ENCODE measurements at regions not wholly inside any gene's neighbourhood (a gene's known extent, or its start where the extent isn't known, plus 50 kb on each side); places are given as distances from the start of the nearest gene placed in this dataset.
A peak's percentile ranks its signal among the peaks of the same experiment; 100 is the strongest.
"Not testable (repeated sequence)": the region's sequence is repeated elsewhere in the genome, so short reads cannot be mapped to it uniquely, and the experiment has no call there.

DNA sequence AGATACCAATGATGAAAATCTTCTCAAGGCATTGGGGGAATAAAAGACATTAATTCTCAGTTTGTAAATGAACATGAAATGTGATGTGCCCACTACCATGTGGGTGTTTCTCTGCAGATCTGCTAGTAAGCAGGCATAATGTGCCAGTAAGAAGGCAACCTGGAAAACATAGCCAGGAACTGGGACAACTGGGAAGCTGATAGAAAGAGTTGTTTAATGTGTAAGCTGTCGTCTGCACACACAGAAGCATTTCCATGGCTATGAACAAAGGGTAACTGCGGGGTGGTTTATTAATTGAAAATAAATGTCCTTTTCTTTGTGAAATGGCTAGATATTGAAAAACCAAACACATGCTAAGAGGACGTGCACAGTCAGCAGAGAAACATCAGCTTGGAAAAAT, 52.0 kb downstream of the ZC3H11B start:
- DNase-seq, result no peak

DNA sequence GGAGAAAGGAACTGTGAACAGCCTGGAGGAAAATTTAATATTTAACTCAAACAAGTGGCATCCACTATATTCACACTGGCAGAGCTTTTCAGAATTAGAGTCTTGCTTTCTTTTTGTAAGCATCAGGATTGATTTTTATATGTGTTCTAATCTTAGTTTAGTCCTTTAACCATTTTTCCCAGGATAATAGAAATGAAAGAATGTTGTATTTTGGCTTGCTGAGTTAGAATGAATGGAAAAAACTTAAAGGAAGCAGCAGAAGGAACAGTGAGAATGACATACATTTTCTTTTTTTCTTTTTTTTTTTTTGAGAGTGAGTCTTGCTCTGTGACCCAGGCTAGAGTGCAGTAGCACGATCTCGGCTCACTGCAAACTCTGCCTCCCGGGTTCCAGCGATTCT, 53.0 kb downstream of the ZC3H11B start:
- no peak for DNase-seq

- DNase-seq, result peak in 12 of 56 donors; percentile 2 to 42 (median 12)
Observed at GRCh38 chr1:219555806-219556205, 57.1 kb downstream of the ZC3H11B start.

- DNase-seq, result peak in 1 of 56 donors; percentile 3
Observed at GRCh38 chr1:219555031-219555692, 57.7 kb downstream of the ZC3H11B start.

GRCh38 chr1:219553934-219554502, 58.9 kb downstream of the ZC3H11B start:
- no peak for DNase-seq

DNA sequence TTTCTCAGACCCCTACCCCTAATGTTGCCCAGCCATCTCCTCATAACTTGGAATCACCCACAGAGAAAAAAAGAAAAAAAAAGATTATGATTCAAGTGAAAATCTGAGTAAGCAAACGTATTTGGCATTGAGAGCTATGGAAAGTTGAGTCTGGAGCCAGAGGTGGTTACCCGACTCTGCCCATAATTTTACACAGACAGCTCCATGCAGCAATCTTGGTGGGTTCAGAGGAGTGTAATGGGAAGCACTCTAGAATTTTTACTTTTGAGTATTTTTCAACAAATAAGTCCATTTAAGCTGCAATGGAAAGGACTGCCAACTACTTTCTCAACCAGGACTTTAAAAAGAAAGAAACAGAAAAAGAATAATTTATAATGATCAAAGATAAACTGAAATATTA, 62.7 kb downstream of the ZC3H11B start:
- DNase-seq, result no peak

- DNase-seq, result no peak
Observed at GRCh38 chr1:219549215-219549614, 63.7 kb downstream of the ZC3H11B start.

GRCh38 chr1:219548386-219548785, 64.5 kb downstream of the ZC3H11B start:
- DNase-seq, result no peak

DNA sequence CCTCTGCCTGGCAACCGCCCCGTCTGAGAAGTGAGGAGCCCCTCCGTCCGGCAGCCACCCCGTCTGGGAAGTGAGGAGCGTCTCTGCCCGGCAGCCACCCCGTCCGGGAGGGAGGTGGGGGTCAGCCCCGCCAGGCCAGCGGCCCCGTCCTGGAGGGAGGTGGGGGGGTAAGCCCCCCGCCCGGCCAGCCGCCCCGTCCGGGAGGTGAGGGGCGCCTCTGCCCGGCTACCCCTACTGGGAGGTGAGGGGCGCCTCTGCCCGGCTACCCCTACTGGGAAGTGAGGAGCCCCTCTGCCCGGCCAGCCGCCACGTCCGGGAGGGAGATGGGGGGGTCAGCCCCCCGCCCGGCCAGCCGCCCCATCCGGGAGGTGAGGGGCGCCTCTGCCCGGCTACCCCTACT, 67.1 kb downstream of the ZC3H11B start:
- DNase-seq, result not testable (repeated sequence)

DNA sequence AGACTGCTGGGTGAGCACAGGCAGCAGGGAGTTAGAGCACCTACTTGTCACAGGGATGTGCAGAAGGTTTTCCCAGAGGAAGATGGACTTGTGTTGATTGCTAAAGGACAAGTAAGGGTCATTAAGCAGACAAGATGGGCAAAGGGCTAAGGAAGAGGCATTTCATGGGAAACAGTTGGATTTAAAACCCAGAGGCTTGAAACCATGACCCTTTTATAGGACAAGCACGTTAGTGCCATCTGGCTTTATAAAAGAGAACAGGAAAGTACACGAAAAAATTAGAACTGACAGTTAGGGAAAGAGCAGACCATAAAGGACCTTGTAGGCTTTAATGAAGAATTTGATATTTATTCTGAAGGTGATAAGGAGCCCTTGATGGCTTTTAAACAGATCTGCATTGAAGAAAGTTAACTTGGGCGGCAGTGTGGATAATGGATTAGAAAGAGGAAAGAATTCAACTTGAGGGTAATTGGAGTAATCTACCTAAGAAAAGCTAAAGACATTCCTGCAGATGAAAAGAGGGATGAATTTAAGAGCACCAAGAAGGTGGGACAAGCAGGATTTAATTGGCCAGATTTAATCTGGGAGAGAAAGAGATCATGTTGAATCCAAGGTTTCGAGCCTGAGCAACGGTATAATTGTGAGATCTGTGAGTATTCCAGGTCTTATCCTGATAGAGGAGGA, 68.6 kb downstream of the ZC3H11B start:
- no peak for DNase-seq

DNA sequence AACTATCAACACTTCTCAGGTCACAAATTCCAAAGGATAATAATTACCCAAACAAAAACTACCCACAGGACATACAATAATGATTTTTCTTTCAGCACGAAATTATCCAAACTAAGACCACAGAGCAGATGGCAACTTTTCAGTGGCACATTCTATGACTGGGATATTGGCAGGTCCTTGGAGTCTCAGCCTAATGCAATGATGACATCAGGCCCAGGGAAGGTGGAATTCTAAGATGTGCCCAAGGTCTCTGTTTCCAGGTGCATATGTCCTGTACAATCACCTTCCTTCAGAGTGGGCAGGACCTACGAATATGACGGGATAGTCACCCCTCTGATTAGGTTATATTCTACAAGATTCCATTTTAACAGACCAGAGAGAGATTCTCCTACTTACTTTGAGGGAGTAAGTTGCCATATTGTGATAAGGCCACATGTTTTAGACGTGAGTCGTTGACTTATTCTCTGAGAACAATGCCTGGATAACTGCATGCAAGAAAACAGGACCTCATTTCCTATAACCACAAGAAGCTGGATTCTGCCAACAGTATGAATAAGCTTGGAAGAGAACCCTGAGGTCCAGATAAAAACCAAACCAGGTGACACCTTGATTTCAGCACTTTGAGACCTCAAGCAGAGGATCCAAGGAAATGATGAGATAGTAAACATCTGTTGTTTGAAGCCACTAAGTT, 69.9 kb downstream of the ZC3H11B start:
- no peak for DNase-seq

DNA sequence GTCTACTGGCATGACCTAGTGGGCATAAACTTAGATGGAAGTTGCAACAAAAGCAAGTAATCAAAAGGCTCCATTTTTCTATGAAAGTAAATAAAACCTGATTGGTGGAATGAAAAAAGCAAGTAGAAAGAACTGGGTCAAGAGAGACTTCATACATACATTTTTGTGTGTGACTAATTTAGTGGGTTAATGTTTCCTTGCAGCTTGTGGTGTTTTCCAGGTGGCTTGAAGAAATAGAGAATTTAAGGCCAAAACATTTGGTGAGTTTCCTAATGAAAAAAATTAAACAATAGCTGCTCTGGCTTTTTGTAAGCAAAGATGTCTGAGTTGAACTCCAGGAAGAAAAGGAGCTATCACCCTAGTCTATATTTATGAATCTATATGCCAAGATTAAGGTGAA, 71.0 kb downstream of the ZC3H11B start:
- no peak for DNase-seq

DNA sequence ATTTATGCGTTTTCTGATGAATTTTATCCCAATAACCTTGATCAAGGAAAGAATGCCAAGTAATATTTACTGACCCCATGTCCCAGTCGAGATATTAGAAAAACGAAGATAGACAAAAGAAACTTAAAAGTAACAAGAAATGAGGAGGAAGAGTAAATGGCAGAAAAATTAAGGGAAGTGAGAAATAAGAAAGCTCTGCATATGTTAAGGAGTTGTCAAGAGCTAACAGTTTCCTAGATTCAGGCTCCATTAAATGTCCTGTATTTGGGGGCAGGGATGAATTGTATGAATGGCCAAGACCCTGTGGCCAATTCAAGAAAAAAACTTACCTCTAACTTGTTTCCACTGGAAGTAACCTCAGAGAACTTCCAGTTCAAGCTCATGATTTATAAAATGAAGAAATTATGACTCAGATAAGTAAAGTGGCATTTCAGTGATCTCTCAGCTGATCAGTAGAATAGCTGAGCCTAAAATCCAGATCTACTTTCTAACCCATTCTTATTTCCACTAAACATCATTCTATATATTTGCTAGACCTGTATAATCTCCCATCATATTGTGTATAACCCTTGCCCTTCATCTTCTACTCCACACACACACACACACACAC, 73.2 kb downstream of the ZC3H11B start:
- no peak for DNase-seq

- no peak for DNase-seq
Observed at GRCh38 chr1:219538886-219539285, 74.0 kb downstream of the ZC3H11B start.

DNA sequence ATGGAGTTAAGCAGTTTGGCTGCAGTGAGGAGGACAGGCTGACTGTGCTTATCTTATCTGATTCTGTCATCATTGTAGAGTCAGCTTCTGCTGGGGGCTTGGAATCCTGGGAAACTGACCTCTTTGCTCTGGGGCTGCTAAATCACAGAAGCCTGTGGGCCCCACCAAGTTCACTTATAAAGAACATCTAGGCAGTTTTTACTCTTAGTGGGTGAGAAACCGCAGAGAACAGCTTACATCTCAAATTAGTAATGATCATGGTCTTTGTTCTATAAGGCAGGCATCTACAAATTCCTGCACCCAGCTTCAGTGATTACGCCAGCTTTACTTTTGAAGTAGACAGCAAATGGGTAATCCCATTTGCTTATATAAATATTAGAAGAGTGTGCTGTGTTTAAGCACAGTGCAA, 75.7 kb downstream of the ZC3H11B start:
- DNase-seq, result no peak

DNA sequence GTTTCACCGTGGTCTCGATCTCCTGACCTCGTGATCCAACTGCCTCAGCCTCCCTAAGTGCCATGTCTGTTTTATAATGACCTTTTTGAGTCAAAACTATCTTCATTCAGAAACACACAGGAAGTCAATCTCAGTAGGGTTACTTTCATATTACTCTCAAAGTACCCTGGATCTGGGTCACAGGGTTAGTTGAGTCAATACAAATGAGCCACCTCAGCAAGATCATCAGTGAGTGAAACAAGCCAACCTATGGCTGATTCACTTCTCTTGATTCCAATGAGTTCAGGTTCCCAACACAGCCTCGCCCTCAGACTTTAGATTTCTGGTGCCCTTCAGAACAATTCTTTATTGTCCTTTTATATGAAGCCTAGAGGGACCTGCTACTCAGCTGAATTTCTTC, 76.9 kb downstream of the ZC3H11B start:
- no peak for DNase-seq

GRCh38 chr1:219534991-219535390, 77.9 kb downstream of the ZC3H11B start:
- no peak for DNase-seq

- DNase-seq, result no peak
Observed at GRCh38 chr1:219533280-219533679, 79.6 kb downstream of the ZC3H11B start.

GRCh38 chr1:219529116-219529515, 83.8 kb downstream of the ZC3H11B start:
- no peak for DNase-seq

- DNase-seq, result no peak
Observed at GRCh38 chr1:219528633-219529032, 84.3 kb downstream of the ZC3H11B start.

GRCh38 chr1:219527994-219528393, 84.9 kb downstream of the ZC3H11B start:
- no peak for DNase-seq

GRCh38 chr1:219526074-219526473, 86.8 kb downstream of the ZC3H11B start:
- DNase-seq, result no peak

Data from amygdala (tissue), 56 donors.